NT2/D1 (cell line): ENCODE measurements at regions not wholly inside any gene's neighbourhood (a gene's known extent, or its start where the extent isn't known, plus 50 kb on each side); places are given as distances from the start of the nearest gene placed in this dataset.

Experiments used
- SUZ12 ChIP-seq: IDR thresholded peaks from 2 replicates; pipeline ENCODE4 v1.6.1; 2011; ENCODE audit not compliant: insufficient read length, insufficient read depth; ENCODE audit errors: extremely low read depth
- YY1 ChIP-seq: IDR thresholded peaks from 2 replicates; pipeline ENCODE4 v1.6.1; 2011; ENCODE audit not compliant: insufficient read length, insufficient read depth

- no peak for TF ChIP-seq SUZ12
- no peak for TF ChIP-seq YY1
Observed at GRCh38 chr10:17528306-17528862, 74.0 kb upstream of the ST8SIA6 start.
